Neural crest cell (in vitro differentiated cells): ENCODE measurements at regions not wholly inside any gene's neighbourhood (a gene's known extent, or its start where the extent isn't known, plus 50 kb on each side); places are given as distances from the start of the nearest gene placed in this dataset.

Source experiments
- DNase-seq: peaks from one replicate; pipeline ENCODE4 v3.0.0; 2021; ENCODE audit warnings: low read depth, mixed read lengths, low spot score
- H3K27ac Mint-ChIP-seq: one replicate; pipeline ENCODE4 v1.8.0; 2021; ENCODE audit warnings: mild to moderate bottlenecking, mixed read lengths; ENCODE audit not compliant: unreplicated experiment
- H3K27me3 Mint-ChIP-seq: 2 replicates; pipeline ENCODE4 v1.8.0; 2021; ENCODE audit warnings: low read depth, mild to moderate bottlenecking, mixed read lengths
- H3K36me3 Mint-ChIP-seq: 2 replicates; pipeline ENCODE4 v1.8.0; 2021; ENCODE audit warnings: low read depth, mild to moderate bottlenecking, mixed read lengths
- H3K4me1 Mint-ChIP-seq: 2 replicates; pipeline ENCODE4 v1.8.0; 2021; ENCODE audit warnings: mixed read lengths
- H3K4me3 Mint-ChIP-seq: one replicate; pipeline ENCODE4 v1.8.0; 2021; ENCODE audit warnings: mild to moderate bottlenecking, mixed read lengths
- H3K9me3 Mint-ChIP-seq: 2 replicates; pipeline ENCODE4 v1.8.0; 2021; ENCODE audit warnings: mixed read lengths
- TF ChIP-seq, protein P1 (sequence below): fragments of 200-600 bp; sonication (generic); conservative IDR thresholded peaks from 2 replicates; pipeline ENCODE4 v1.5.0; 2021; ENCODE audit warnings: antibody characterized with exemption, mild to moderate bottlenecking

DNA sequence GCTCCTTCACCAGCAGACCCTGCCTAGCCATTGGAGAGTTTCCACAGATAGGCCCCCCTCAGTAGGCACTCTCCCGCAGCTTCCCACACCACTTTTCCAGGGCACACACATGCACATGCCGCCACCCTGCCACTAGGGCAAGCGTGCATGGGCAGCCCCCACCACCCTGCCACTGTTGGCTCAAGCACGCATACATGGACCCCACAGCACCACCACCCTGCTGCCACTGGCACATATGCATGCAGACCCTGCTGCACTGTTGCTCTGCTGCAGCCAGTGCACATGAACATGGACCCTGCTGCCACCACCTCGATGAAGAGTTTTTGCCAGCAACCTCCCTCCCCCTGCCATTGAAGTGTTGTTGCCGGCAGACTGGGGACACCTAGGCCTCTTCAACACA lies 154.9 kb downstream of the FTCDNL1 start:
- Mint-ChIP-seq H3K27ac (peak overlapping the region; percentile 6), H3K27me3 (peaks cover 5% of the 10 kb centered on the region), H3K9me3 (no peaks in the 10 kb centered on the region), H3K4me1 (no peaks in the 10 kb centered on the region), H3K4me3 (no peak overlapping the region), H3K36me3 (no peaks in the 10 kb centered on the region)
- DNase-seq = no peak
- TF ChIP-seq, protein P1, sequence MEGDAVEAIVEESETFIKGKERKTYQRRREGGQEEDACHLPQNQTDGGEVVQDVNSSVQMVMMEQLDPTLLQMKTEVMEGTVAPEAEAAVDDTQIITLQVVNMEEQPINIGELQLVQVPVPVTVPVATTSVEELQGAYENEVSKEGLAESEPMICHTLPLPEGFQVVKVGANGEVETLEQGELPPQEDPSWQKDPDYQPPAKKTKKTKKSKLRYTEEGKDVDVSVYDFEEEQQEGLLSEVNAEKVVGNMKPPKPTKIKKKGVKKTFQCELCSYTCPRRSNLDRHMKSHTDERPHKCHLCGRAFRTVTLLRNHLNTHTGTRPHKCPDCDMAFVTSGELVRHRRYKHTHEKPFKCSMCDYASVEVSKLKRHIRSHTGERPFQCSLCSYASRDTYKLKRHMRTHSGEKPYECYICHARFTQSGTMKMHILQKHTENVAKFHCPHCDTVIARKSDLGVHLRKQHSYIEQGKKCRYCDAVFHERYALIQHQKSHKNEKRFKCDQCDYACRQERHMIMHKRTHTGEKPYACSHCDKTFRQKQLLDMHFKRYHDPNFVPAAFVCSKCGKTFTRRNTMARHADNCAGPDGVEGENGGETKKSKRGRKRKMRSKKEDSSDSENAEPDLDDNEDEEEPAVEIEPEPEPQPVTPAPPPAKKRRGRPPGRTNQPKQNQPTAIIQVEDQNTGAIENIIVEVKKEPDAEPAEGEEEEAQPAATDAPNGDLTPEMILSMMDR = no peak

DNA sequence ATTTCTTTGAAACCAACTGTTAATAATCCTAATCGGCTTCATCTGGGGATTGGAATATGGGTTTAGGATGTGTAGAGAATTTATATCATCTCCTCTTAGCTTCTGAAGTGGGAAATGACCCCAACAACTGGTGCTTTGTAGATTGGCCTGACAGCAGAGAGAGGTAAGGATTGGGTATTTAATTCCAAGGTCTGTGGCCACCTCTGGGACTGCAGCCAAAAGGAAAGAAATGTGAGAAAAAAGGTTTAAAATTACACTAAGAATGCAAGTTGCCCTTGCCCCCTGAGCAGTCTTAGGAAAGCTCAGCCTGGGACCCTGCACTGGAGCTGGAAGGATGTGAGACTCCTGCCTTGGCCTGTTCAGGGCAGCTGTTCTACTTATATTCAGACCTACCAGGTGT lies 157.1 kb downstream of the FTCDNL1 start:
- Mint-ChIP-seq H3K9me3 (no peaks in the 10 kb centered on the region), H3K27me3 (peaks cover 5% of the 10 kb centered on the region), H3K36me3 (no peaks in the 10 kb centered on the region), H3K4me1 (no peaks in the 10 kb centered on the region), H3K27ac (no peak overlapping the region), H3K4me3 (no peak overlapping the region)
- DNase-seq = no peak
- TF ChIP-seq, protein P1 = no peak

DNA sequence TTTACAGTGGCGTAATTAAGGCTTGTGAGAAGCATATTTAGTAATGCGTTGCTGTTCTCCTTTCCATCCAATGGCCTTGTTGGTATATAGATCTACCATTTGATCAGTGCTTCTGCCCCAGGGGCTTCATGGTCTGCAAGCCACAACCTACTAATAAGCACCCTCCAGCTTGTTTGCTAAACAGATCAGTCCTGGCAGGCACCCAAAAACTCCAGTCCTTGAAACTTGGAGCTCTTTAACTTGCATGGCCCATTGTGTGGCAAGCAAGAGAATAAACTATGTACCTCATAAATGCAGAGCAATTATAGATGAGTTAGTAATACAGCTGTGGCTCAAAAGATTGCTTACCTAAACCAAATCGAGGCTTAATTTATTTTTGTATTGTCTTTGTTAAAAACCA lies 158.5 kb downstream of the FTCDNL1 start:
- no peaks in the 10 kb centered on the region for H3K36me3 Mint-ChIP-seq
- H3K27ac Mint-ChIP-seq = no peak overlapping the region
- TF ChIP-seq, protein P1 = no peak
- H3K9me3 Mint-ChIP-seq = no peaks in the 10 kb centered on the region
- no peak overlapping the region for H3K4me3 Mint-ChIP-seq
- DNase-seq = no peak
- no peaks in the 10 kb centered on the region for H3K4me1 Mint-ChIP-seq
- H3K27me3 Mint-ChIP-seq = peaks cover 1% of the 10 kb centered on the region

DNA sequence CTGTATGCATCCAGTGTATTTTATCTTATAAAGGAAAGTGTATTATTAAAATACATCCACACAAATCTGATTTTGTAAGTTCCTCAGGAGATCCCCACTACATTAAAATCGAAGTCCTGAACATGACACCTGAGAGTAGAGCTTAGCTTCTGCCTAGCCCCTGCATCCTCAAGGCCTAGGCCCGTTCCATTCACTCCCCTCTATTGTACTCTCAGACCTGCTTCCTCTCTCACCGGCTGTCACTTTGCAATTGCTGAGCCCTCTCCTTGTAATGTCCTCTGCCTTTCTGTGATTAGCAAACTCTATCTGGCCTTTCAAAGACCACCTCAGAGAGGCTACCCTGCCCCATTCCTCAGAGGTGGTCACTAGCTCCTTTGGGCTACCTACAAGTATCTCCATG lies 160.8 kb downstream of the FTCDNL1 start:
- TF ChIP-seq, protein P1 = no peak
- Mint-ChIP-seq H3K4me1 (no peaks in the 10 kb centered on the region), H3K4me3 (no peak overlapping the region), H3K9me3 (no peaks in the 10 kb centered on the region), H3K27ac (peak overlapping the region; percentile 81), H3K36me3 (no peaks in the 10 kb centered on the region), H3K27me3 (no peaks in the 10 kb centered on the region)
- no peak for DNase-seq

DNA sequence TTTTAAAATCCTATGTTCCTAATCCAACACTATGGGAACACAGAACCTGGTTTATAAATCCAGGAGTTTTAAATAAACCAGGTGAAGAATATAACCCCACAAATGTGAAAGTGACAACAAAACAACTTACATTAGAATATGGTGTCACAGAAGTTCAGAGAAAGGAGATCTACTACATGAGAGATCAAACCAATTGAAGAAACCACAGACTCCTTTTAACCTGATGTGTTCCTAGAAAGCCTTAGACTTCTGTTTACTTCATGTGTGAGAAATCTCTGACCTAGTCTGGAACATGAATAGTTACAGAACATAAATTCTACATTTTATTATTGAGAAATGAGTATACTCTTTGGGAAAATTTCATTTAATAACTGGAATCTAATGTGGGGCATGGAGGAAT lies 165.3 kb downstream of the FTCDNL1 start:
- H3K27ac Mint-ChIP-seq = no peak overlapping the region
- no peaks in the 10 kb centered on the region for H3K4me1 Mint-ChIP-seq
- no peak overlapping the region for H3K4me3 Mint-ChIP-seq
- H3K27me3 Mint-ChIP-seq = no peaks in the 10 kb centered on the region
- no peak for DNase-seq
- peaks cover 2% of the 10 kb centered on the region for H3K9me3 Mint-ChIP-seq
- TF ChIP-seq, protein P1 = no peak
- H3K36me3 Mint-ChIP-seq = no peaks in the 10 kb centered on the region

DNA sequence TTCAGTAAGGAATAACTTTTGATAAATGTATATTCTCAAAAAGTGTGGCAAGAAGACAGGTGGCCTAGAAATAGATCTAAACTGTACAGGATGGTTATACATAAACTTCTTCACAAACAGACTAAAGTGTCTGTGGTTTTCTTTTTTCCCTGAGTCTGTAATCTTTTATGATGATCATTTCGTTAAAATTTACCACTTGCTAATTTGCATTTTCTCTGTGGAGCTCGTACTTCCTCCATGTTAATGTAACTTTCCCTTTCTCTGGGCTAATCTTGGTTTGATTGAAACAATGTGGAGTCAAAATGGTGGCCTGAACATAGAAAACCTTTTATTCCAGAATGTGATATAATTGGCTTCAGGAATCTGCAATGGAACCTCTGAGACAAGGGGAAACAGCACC lies 166.2 kb downstream of the FTCDNL1 start:
- H3K36me3 Mint-ChIP-seq = no peaks in the 10 kb centered on the region
- DNase-seq = no peak
- peaks cover 4% of the 10 kb centered on the region for H3K4me1 Mint-ChIP-seq
- TF ChIP-seq, protein P1 = no peak
- H3K9me3 Mint-ChIP-seq = peaks cover 2% of the 10 kb centered on the region
- H3K27me3 Mint-ChIP-seq = no peaks in the 10 kb centered on the region
- H3K27ac Mint-ChIP-seq = no peak overlapping the region
- no peak overlapping the region for H3K4me3 Mint-ChIP-seq
